HG03064 (cell line): ENCODE measurements at regions not wholly inside any gene's neighbourhood (a gene's known extent, or its start where the extent isn't known, plus 50 kb on each side); places are given as distances from the start of the nearest gene placed in this dataset.

ENCODE experiments used
- ATAC-seq: cut with Tn5 transposase; IDR thresholded peaks from one replicate; pipeline ENCODE4 v1.9.1; 2021; ENCODE audit warnings: low read depth; ENCODE audit not compliant: unreplicated experiment

GRCh38 chr20:10857352-10858070 lies 183.7 kb upstream of the JAG1 start:
- no peak for ATAC-seq

DNA sequence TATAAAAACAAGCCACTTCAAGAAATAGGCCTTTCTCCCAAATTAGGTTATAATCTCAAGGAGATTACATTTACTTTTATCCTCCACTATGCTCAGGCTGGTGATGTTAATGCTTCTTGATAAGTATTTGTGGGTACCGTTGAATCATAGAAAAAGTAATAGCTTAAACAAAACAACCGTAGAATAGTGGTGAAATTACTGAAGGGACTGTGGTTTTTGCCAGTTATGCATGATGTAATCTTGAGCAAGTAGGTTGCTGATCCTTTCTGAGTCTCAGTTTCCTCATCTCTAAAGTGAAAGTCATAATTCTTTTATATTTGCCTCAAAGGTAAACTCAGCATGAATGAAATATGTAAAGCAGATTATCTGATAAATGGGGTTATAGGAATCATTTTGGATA lies 187.3 kb upstream of the JAG1 start:
- ATAC-seq = no peak

- ATAC-seq = no peak
Measured at GRCh38 chr20:10861619-10862018, 187.8 kb upstream of the JAG1 start.

DNA sequence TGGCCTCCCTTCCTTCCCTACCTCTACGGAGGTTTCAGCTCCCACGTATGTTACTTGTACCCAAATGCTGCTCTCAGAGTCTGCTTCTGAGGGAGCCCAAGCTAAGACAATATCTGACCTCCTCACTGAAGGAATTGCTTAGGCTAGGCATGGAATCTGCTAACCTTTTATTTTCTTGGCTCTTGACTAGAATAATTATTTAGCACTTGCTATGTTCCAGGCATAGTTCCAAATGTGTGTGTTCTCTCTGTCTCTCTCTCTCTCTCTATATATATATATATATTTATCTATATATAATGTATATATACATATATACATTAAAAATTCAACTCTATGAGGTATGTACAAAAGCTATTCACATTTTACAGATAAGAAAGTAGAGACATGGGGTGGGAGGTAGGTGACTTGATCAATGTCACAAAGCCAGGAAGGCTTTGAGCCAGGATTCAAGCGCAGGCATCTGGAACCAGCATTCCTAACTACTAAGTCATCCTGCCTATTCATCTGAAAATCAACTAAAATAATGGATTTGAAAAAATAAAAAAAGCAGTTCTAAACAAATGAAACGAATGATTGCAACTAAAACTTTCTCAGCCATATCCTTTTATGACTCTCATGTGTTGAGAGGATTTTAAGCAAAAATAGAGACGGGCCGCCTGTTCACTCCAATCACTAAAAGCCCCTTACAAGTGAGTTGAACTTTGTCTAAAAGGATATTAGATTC lies 189.7 kb upstream of the JAG1 start:
- no peak for ATAC-seq

GRCh38 chr20:10864076-10864672 lies 190.4 kb upstream of the JAG1 start:
- no peak for ATAC-seq

DNA sequence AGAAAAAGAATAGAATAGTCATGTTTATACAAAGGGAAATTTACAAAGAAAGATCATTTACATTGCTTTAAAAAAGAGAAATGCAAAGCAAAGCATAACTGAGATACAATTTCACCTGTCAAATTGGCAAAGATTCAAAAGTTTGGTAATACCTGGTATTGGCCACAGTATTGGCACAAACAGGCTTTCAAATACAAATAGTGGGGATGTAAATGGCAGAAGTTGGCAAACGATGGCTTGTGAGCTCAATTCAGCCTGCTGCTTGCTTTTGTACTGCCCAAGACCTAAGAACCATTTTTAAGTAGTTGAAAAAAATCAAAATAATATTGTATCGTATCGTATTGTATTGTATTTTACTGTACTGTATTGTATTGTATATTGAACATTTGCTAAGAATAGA lies 194.5 kb upstream of the JAG1 start:
- no peak for ATAC-seq

DNA sequence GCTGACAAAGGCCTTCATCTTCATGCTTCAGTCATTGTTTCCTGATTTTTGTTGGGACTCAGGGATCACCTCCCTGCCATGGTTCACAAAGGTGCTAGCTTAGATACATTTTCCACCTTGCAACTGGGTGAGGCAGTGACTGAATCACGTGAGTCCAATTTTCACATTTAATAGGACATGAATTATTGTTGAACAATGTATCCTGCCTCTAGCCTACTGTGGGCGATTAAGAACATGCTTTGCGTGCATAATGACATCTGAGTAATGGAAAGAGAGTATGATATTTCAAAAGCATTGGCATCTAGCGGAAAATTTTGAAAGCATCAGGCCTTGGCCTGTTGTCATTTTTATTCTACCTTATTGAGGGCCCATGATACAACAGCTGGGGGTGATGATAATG lies 199.2 kb upstream of the JAG1 start:
- no peak for ATAC-seq

DNA sequence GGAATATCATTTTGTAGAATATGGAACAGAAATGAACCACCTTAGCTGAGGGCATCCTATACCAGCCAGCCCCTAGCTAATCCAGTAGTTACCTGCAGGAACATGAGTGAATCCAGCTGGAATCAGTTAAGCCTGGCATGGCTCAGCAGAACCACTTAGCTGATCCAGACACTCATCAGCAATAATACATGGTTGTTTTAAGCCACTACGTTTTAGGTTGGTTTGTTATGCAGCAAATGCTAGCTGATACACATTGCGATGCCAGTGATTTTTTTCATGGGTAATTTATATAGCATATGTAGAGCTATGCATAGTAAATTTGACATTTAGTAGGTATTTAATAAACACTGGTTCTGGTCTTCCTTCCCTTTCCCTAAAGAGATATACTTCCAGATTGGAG lies 201.9 kb upstream of the JAG1 start:
- ATAC-seq = no peak

GRCh38 chr20:10876558-10876957 lies 202.8 kb upstream of the JAG1 start:
- no peak for ATAC-seq

DNA sequence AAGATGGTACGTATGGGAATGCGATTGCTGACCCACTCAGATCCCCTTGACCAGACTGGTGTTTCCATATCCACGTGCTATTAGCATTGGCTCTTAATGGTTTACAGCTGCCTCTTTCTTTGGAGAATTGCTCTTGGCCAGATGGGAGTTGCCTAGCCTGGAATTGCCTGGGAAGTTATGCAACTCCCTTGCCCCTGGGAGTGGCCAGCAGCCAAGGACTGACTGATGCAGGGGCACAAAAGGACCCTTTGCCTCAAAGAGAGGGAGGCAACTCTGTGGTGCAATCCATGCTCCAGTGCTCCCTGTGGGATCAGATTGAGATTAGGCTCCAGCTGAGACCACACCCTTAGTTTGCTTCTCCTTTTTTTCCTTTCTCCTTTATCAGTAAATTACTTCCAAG lies 203.5 kb upstream of the JAG1 start:
- ATAC-seq = no peak

DNA sequence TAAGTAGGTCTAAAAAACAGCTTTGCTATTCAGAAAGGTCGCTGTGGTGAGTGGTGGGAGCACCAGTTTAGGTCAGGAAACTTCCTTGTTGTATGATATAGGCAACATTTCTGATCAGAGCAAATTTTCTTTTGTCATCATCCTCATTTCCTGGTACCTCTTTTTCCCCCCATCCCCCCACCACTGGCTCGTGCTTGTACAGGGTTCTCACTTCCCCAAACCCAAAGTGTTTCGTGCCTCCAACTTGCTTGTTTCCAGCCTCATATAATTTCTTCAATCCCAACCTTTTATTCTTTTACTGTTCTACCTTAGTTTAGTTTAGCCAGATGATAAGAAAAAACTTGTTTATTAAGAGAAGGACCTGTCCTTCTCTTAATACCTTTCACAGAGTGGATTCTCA lies 209.4 kb upstream of the JAG1 start:
- no peak for ATAC-seq

GRCh38 chr20:10893321-10893720 lies 219.5 kb upstream of the JAG1 start:
- no peak for ATAC-seq

DNA sequence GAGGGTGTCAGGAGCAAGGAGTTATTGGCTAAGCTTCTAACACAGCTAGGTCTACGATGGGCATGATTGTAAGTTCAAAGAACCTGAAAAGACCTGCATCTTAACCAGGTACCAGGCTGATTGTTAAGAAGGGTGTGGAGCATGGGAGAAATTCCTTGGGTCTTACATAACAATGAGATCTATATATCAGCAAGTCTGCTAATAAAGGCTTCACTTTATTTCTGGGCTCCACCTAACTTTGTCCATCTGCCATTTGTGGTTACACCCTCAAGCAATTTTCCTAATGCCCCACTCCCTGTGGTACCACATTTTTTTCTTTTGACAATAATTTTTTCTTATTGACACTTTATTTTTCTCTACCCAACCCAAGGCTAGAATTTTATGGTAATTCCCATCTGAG lies 223.5 kb upstream of the JAG1 start:
- ATAC-seq = no peak

GRCh38 chr20:10898552-10898951 lies 224.8 kb upstream of the JAG1 start:
- no peak for ATAC-seq

GRCh38 chr20:10902174-10902573 lies 228.4 kb upstream of the JAG1 start:
- ATAC-seq = no peak

DNA sequence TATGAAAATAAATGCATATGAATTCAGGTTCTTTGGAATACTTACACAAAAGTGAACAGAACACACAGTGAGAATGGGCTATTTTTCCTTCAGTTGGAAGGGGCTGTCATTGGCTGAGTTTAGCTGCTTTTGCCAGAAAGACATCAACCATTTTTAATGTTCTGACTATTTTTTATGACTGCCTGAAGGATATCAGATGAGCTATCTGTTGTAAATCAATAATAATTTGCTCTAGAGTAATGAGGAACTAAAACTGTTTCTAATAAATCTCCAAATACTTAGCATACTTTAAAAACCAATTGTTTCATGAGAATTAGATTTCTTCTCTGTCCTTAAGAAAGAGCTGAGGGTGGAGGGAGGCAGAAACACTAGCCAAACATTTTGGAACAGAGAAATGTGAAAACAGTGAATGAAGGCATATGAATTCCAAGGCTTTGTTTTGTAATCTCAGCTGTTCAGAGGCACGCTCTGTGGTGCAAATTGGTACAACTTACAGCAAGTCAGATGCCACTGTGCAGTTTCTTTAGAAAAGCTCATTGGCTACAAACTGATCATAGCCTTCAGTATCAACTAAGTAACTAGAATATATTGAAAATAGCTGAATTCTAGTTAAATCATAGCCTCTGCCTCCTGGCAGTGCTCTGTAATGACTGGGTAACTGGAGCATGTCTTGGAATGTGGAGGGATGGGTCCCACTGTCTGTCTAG lies 228.9 kb upstream of the JAG1 start:
- ATAC-seq = no peak

- no peak for ATAC-seq
Measured at GRCh38 chr20:10906834-10907233, 233.0 kb upstream of the JAG1 start.

GRCh38 chr20:10909803-10910202 lies 236.0 kb upstream of the JAG1 start:
- ATAC-seq = no peak

- no peak for ATAC-seq
Measured at GRCh38 chr20:10910535-10911178, 236.9 kb upstream of the JAG1 start.

DNA sequence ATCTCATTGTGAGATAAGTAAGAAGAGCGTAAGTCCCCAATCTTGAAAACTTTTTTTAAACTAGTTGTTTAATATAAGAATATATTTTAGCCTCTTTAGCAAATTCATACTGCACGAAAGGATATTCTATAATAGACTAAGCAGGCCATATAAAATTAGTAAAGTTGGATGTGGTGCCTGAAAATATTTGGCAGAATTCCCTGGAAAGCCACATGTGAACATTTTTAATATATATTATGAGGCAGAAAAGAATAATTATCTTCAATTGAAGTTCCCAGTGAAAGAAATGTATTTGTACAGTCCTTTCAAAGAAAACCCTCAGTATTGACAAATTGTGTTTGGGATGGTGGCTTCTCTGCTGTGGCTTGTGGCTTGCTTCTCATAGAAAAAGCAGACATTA lies 237.5 kb upstream of the JAG1 start:
- no peak for ATAC-seq

DNA sequence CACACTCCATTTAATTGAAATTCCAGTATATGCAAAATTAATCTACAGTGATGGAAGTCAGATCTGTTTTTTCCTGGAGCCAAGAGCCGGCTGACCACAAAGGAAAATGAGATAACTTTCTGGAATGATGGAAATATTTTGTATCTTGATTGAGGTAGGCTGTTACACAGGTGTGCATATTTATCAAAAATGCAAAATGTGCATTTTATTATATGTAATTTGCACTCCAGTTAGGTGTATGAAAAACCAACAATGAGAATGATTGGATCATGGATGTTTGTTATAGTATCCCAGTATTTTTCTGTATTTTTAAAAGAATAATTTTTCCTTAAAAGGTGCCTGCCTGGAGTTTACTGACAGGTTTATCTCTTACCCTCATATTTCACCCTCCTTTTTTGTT lies 242.0 kb upstream of the JAG1 start:
- ATAC-seq = no peak
